HG03342 (cell line): ENCODE measurements at regions not wholly inside any gene's neighbourhood (a gene's known extent, or its start where the extent isn't known, plus 50 kb on each side); places are given as distances from the start of the nearest gene placed in this dataset.

Source experiments
- ATAC-seq: cut with Tn5 transposase; IDR thresholded peaks from one replicate; pipeline ENCODE4 v1.9.1; 2021; ENCODE audit warnings: mild to moderate bottlenecking, moderate library complexity; ENCODE audit not compliant: unreplicated experiment

GRCh38 chr4:63644396-63644795 lies 764.9 kb downstream of the TECRL start:
- ATAC-seq, result no peak

- no peak for ATAC-seq
Measured at GRCh38 chr4:63637270-63637669, 772.0 kb downstream of the TECRL start.

- ATAC-seq, result no peak
Measured at GRCh38 chr4:63632858-63633257, 776.4 kb downstream of the TECRL start.

- no peak for ATAC-seq
Measured at GRCh38 chr4:63620271-63620670, 789.0 kb downstream of the TECRL start.

GRCh38 chr4:63619771-63620170 lies 789.5 kb downstream of the TECRL start:
- no peak for ATAC-seq

GRCh38 chr4:63618883-63619718 lies 790.1 kb downstream of the TECRL start:
- ATAC-seq, result no peak

- no peak for ATAC-seq
Measured at GRCh38 chr4:63607169-63607872, 801.9 kb downstream of the TECRL start.

GRCh38 chr4:63589796-63590195 lies 819.5 kb downstream of the TECRL start:
- ATAC-seq, result no peak

- no peak for ATAC-seq
Measured at GRCh38 chr4:63583561-63583960, 825.7 kb downstream of the TECRL start.

GRCh38 chr4:63583007-63583406 lies 826.2 kb downstream of the TECRL start:
- no peak for ATAC-seq

GRCh38 chr4:63580796-63581475 lies 828.3 kb downstream of the TECRL start:
- ATAC-seq, result no peak

GRCh38 chr4:63578383-63578782 lies 830.9 kb downstream of the TECRL start:
- ATAC-seq, result no peak

- no peak for ATAC-seq
Measured at GRCh38 chr4:63566658-63567057, 842.6 kb downstream of the TECRL start.

GRCh38 chr4:63563288-63564014 lies 845.8 kb downstream of the TECRL start:
- ATAC-seq, result no peak

- no peak for ATAC-seq
Measured at GRCh38 chr4:63558709-63559108, 850.5 kb downstream of the TECRL start.

GRCh38 chr4:63556332-63556731 lies 852.9 kb downstream of the TECRL start:
- no peak for ATAC-seq

GRCh38 chr4:63553123-63553522 lies 856.1 kb downstream of the TECRL start:
- ATAC-seq, result no peak

- ATAC-seq, result no peak
Measured at GRCh38 chr4:63541828-63542227, 867.4 kb downstream of the TECRL start.

- no peak for ATAC-seq
Measured at GRCh38 chr4:63529581-63530337, 879.5 kb downstream of the TECRL start.

GRCh38 chr4:63528256-63528991 lies 880.8 kb downstream of the TECRL start:
- no peak for ATAC-seq
